Adrenal gland (tissue), 5 donors: ENCODE measurements at regions not wholly inside any gene's neighbourhood (a gene's known extent, or its start where the extent isn't known, plus 50 kb on each side); places are given as distances from the start of the nearest gene placed in this dataset.

Experiments
- POLR2A ChIP-seq, 2 donors: fragments of 450-650 bp; IDR thresholded peaks; one replicate each; pipeline ENCODE4 v1.6.1; 2017; ENCODE audit warnings: antibody characterized with exemption in 2 of 2, mild to moderate bottlenecking in 2 of 2, moderate library complexity in 1 of 2
- TF ChIP-seq, protein P1 (sequence below), 6 experiments: fragments of 450-650 bp in 4 of 6; fragments of 200-600 bp in 2 of 6; sonication (generic) in 1 of 6; IDR thresholded peaks; 1 replicate in 5 of 6; 2 replicates in 1 of 6; pipeline versions ENCODE4 v1.5.1 to v1.8.0; 2016 to 2021; ENCODE audit warnings: antibody characterized with exemption in 6 of 6, mild to moderate bottlenecking in 2 of 6, moderate library complexity in 1 of 6
- donor health status: DM: no; HTN: no; CAD: no.

- TF ChIP-seq, protein P1, sequence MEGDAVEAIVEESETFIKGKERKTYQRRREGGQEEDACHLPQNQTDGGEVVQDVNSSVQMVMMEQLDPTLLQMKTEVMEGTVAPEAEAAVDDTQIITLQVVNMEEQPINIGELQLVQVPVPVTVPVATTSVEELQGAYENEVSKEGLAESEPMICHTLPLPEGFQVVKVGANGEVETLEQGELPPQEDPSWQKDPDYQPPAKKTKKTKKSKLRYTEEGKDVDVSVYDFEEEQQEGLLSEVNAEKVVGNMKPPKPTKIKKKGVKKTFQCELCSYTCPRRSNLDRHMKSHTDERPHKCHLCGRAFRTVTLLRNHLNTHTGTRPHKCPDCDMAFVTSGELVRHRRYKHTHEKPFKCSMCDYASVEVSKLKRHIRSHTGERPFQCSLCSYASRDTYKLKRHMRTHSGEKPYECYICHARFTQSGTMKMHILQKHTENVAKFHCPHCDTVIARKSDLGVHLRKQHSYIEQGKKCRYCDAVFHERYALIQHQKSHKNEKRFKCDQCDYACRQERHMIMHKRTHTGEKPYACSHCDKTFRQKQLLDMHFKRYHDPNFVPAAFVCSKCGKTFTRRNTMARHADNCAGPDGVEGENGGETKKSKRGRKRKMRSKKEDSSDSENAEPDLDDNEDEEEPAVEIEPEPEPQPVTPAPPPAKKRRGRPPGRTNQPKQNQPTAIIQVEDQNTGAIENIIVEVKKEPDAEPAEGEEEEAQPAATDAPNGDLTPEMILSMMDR (IDR thresholded peaks at IDR 0.05) = peak in 1 of 6 experiments; percentile 31
- no peak for TF ChIP-seq POLR2A (IDR thresholded peaks at IDR 0.05)
Observed at GRCh38 chr12:47317175-47317915, 237.6 kb upstream of the AMIGO2 start.
